ENCODE measurements at regions not wholly inside any gene's neighbourhood (a gene's known extent, or its start where the extent isn't known, plus 50 kb on each side); places are given as distances from the start of the nearest gene placed in this dataset.

DNA sequence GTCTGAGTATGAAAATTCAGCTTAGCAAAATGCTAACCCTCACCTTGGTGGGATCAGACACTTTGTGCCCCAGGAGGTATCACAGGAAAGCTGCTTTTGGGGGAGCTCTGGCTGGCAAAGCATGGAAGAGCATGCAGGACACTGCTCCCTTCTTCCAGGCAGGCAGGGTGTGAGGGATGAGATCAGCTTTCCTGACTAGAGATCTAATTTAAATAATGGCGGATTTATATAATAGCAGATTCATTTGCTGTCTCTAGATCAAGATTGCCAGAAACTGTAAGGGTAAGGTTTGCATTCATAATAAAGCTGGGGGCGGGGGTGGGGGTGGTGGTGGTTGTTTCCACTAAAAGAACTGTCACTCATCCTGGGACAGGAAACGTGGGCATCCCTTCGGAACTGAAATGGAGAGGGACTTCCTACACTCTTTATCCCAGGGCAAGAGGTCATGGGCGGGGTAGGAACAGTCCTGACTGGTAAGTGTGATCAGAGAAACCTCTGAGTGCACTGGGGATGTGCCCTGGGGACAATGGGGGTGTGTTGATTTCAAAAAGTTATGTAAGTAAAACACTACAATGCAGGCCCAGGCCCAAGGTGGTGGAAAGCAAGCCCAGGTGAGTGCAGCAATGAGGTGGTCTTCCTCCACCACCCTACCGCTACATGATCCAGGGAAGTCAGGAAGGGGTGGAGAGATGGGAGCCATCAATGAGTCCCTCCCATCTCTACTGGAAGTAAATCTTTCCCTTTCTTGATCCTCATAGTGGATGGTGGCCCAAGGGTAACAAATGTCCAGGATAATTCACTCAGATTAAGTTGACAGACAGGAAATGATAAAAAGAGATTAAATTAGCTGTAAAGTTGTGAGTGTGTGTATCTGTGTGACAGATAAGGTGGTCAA, 171.4 kb upstream of the SERPINE2 start:
- no peak for DNase-seq (ENCODE audit: low spot score)

DNA sequence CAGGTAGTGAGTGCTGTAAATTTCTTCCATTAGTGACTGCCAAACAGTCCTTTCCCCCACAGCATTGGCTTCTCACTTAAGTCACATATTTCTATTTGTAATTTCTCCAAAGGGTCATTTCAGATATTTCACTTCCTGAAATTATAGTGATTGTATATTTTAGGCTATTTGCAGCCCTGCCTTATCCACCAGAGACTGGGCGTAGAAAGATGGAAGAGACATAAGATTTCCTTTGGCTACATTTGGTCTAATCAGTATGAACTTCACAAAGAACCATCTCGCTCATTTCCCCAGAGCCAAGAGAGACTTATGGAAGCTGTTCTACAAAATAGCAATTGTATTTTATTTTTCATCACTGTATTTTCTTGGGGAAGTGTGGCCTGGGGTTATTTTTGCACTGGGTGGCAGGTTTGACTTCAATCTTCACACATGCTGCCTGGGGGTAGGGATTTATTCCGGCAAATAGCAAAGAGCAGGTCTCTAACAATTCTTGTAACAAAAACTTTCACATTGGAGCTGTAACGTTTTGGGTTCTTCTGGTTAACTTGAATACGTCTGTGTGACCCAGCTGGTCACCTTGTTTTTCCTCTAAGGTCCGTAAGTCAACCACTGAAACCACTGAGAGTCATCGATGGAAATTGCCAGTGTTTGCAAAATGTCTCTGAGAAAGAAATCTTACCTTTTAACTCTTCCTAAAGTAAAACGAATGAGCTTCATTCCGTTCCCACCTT, 170.6 kb upstream of the SERPINE2 start:
- no peak for DNase-seq (ENCODE audit: low spot score)

DNA sequence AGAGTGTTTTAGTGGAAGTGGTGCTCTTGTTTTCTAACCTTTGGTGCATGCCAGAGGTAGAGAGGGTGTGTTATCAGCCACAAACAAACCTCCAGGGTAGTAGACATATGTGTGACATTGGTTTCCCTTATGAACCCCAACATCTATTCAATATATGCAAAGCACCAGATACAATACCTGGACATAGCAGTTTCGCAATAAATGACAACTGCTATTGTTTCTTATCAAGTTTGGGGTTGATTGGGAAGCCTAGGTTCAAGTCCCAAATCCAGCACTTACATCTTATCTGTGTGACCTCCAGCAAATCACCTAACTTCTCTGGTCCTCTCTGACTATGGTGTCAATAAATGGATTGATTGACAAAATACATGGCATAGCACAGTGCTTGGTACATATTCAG, 169.4 kb upstream of the SERPINE2 start:
- DNase-seq (ENCODE audit: low spot score), result no peak

DNA sequence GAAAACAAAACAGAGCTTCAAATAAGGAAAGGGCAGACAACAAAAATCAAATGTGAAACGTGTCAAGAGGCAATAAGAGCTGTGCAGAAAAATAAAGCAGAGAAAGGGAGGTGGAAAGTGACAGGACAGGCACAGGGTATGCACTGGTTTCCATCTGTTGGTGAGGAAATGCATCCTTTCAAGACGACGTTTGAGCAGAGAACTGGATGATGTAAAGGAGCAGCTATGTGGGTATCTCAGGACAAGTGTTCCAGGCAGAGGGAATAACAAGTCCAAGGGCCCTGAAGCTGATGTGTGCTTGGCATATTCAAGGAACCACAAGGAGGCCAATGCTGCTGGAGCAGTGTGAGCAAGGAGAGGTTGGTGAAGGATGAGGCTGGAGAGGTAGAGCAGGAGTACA, 168.9 kb upstream of the SERPINE2 start:
- DNase-seq (ENCODE audit: low spot score), result no peak

DNA sequence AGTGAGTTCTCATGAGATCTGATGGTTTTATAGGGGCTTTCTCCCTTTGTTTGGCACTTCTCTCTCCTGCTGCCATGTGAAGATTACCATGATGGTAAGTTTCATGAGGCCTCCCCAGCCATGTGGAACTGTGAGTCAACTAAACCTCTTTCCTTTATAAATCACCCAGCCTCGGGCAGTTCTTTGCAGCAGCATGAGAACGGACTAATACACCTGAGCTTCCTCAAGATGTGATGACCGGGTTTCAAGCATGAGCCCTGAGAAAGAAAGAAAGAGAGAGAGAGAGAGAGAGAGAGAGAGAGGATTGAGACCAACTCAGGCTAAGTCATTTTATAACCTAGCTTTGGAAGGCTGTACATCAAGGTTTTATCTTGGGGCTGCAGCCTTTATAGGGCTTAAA, 167.7 kb upstream of the SERPINE2 start:
- no peak for DNase-seq (ENCODE audit: low spot score)

DNA sequence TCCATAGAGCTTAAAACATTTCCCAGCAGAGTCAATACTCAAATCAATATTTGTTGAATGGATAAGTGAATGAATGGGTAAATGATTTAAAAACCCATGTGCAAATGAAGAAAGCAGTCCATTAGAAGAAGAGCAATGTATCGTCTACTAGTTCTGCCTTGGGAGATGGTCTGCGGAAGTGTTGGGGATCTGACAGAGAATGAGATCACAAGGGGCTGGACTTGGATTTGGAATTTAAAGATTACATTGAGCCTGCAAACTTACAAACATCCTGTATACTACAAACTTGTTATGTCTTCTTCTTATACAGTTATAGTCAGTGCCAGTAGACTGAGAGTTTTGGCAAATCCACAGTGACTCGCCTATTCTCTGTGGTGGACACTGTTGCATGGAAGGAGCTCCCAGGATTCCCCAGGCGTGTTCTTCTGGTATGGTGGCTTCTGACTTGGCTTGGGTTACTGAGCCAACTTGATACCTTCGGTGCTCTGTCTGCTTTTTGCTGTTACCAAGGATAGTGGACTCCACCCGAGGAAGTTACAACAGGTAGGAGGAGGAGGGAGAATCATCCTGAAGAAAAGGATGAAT, 163.3 kb upstream of the SERPINE2 start:
- no peak for DNase-seq (ENCODE audit: low spot score)

DNA sequence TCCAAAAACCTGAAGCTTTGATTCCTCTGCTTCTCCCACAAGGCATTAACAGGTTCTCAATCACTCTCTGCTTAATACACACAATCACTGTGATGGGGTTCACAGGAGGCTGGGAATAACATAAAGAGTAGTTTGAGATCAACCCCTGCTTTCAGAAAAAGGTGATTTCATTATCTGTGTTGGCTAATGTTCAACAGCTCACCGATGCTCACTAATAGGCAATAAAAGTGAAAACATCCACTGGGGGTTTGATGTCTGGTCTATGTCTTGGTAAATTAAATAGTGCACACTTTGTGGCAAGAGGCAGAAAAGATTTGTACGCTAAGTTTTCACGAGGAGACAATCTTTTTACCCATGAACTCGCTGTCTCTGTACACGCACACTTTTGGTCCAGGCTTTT, 159.3 kb upstream of the SERPINE2 start:
- DNase-seq (ENCODE audit: low spot score), result no peak

DNA sequence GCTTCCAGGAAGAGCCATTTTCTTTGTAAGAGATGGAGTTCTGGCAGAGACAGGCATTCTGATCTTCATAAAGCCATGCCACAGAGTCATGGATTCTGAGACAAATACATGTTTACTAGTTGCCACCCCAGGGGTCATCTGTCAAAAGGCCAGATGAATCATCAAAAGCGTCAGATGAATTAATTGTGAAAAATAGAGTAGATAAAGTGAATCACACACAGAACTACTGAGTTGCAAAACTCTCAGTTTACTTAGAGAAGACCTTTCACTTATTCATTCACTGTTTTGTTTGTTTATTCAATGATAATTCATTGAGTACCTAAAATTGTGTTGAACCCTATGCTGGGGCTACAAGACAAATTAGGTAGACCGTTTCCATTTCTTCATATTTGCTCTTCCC, 157.7 kb upstream of the SERPINE2 start:
- peak; percentile 27 for DNase-seq (ENCODE audit: low spot score)

DNA sequence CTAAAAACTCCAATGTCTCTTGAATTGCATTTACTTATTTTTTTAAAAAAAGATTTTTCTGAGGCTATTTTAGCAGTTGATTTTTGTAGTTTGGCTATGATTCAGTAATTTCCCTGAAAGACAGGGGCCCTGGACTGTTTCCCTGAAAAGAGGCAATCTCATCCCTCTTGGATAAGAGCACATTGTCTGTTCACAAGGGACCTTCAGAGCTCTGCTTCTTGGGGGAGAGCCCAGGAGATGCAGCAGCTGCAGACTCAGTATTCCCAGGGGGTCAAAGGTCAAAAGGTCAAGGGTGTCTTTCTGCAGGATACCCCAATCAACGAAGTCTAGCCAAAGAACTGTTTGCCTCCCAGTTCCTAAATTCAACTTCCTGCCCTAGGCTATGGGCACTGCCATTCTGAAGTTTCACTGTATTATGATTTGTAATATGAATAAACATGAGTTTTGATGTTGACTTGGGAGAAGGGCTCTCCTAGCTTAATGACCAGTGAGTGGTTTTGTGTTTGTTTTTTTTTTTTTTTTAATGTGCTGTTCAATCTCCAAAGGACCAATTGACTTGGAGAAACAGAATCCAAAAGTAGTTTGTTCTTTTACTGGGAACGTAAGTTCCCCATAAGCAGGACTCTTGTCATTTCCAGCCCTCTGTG, 157.0 kb upstream of the SERPINE2 start:
- no peak for DNase-seq (ENCODE audit: low spot score)

DNA sequence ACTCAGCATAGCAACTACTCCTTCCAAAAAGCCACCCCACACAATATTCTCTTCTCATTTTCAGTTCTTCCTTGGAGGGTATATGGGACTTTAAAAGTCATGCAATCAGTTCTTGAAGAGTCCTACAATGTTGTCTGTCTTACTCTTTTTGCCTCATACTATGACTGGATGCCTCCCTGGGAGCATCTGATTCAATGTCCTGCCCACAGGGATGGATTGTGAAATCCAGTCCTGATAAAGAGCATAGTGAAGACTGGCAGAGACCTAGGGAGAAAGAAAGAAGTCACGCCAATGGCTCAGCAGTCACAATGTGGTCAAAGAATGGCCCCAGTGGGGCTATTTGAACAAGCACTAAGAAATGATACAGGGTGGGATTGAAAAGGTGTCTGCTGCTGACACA, 155.1 kb upstream of the SERPINE2 start:
- DNase-seq (ENCODE audit: low spot score), result no peak

DNA sequence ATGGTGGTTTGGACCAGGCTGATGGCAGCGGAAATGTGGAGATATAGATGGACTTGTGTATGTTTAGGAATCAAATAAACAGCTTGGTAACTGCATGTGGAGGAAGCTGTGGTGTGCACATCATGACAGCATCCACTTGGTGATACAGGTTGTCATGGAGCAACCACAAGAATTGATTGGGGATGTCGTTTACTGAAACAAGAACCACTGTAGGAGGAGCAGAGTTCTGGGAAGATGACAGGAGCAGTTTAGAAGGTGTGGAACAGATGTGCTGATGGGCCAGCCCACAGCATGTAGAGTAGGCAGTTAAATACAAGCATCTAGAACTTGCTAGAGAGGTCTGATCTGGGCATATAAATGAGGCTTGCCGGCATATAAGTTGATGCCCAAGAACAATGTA, 152.4 kb upstream of the SERPINE2 start:
- no peak for DNase-seq (ENCODE audit: low spot score)

DNA sequence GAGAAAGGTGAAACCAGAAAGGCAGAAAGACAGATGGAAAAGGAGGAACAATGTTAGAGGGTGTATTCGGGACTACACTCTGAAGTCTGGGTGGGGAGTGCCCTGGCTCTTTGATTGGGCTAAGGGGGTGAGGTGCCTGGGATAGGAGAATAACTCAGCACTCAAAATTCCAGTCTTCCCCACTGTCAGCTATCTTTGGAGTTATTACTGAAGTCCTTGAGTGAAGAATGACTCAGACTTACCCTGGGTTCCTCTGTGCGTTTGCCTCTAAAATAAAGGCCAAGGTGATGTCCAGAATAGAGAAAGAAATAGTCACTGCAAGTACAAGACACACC, 151.8 kb upstream of the SERPINE2 start:
- DNase-seq (ENCODE audit: low spot score), result peak; percentile 36

DNA sequence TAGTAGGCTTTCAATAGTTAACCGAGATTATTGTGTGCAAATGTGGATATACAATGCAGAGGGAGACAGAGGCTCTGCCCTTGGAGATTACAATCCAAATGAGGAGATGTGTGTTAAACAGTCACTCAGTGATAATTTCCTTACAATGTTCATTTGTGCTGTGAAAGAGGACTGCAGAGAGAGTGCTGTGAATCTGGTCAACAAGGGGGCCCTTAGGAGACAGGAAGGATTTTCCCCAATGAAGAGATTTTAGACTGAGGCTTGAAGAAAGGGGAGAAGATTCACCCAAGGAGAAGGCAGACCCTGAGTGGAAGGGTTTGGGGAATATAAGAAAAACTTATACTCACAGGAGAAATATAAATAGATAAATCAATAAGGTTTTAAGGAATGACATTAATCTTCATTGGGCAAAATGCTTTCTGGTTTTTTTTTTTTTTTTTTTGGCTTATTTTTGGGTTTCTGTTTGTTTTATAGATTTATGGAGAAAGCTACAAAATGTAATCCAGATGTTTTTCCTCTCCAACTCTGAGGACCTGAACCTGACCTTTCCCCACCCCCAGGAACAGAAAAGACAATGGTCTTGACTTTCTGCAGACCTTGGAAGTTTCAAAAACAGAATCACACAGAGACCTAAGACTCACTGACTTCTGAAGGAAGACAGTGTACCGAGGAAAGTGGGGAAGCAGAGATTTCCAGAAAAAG, 151.3 kb upstream of the SERPINE2 start:
- no peak for DNase-seq (ENCODE audit: low spot score)

DNA sequence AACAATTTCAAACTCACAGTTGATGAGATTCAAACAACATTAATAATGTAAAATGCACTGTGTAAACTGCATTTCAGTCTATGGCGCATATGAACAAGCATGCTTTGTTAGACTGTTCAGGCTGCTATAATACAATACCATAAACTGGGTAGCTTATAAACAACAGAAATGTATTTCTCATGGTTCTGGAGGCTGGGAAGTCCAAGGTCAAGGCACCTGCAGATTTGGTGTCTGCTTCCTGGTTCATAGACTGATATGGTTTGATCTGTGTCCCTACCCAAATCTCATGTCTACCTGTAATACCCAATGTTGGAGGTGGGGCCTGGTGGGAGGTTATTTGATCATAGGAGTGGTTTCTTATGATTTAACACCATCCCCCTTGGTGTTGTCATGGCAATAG, 148.1 kb upstream of the SERPINE2 start:
- DNase-seq (ENCODE audit: low spot score), result no peak

DNA sequence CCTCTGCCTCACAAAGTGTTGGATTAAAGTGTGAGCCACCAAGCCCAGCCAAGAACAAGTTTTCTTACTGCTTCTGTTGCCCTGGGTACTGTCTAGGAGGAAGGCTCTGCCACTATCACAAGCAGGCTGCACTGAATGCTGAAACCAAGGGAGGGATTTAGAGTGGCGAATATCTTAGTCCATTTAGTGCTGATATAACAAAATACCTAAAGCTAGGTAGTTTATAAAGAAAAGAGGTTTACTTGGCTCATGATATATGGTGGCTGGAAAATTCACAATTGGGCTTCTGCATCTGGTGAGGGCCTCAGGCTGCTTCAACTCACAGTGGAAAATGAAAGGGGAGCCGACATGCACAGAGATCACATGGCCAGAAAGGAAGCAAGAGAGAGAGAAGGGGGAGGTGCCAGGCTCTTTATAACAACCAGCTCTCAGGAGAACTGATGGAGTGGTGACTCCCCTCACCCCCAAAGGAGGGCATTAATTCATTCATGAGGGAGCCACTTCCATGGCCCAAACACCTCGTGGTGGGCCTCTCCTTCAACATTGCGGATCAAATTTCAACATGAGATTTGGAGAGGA, 146.0 kb upstream of the SERPINE2 start:
- no peak for DNase-seq (ENCODE audit: low spot score)

DNA sequence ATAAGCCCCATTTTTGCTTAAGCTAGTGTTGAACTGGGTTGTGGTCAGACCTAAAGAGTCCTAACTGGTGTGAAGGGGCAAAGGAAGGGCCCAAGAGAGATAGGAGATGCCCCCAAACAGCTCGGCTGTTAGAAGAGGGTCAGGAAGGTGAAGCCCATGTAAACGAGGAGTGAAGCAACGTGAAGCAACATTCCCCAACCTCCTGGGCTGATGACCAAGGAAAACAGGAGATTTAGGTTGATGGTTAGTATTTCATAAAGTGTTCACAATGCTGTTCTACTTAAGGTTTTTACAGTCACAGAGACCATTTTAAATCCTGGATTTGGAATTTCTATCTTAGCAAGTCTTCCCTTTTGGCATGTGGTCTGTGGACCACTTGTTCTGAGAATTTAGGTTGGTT, 144.0 kb upstream of the SERPINE2 start:
- DNase-seq (ENCODE audit: low spot score), result no peak

DNA sequence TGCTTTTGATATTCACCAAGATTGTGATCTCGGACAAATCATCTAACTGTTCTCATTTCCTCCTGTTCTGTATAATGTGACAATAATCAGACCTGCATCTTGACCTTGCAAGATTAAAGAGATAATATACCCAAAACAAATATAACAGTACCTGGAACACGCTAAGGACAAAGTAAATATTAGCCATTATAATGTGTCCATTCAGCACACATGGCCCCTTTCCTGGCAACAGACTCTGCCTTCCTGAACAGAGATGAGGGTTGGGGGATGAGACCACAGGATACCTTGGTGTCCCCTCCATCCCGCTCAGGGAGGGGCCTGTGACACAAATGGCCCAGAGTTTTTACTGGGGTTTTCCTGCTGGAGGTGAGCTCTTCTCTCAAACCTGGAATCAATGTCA, 143.4 kb upstream of the SERPINE2 start:
- no peak for DNase-seq (ENCODE audit: low spot score)

DNA sequence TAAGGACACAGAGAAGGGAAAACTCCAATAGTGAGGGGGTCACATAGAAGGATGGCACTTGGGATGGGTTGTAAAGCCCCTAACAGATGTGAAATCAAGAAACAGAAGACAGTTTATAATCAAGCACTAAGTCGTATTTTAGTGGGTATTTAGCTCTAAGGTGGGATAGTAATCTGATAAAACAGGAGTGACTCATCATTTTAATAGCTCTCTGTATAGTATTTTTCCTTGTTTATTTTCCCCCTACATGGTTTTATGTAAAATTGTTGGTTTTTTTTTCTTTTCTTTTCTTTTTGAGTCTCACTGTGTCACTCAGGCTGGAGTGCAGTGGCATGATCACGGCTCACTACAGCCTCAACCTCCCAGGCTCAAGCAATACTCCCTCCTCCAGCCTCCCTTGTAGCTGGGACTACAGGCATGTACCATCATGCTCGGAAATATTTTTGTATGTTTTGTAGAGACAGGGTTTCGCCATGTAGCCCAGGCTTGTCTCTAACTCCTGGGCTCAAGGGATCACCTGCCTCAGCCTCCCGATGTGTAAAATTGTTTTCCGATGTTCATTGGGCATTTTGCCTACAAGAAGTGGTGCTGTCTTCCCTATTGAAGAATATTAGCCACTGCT, 142.6 kb upstream of the SERPINE2 start:
- peak; percentile 10 for DNase-seq (ENCODE audit: low spot score)

DNA sequence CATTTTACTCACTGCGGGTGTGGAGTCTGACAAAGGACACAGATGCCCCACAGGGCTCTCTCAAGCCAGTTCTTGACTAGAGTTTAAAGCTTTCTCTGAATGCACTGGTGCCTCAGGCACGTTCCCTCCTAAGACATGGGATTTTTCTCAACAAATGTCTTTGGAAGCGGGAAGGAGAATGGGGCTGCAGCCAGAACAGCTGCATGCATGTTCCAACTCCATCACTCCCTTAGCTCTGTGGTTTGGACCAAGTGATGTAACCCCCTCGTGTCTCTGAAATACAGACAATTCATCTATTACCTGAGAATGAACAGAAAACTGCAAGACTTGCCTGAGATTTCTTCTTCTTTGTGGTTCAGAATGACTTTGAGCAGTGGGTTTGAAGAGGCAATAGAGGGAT, 141.7 kb upstream of the SERPINE2 start:
- no peak for DNase-seq (ENCODE audit: low spot score)

DNA sequence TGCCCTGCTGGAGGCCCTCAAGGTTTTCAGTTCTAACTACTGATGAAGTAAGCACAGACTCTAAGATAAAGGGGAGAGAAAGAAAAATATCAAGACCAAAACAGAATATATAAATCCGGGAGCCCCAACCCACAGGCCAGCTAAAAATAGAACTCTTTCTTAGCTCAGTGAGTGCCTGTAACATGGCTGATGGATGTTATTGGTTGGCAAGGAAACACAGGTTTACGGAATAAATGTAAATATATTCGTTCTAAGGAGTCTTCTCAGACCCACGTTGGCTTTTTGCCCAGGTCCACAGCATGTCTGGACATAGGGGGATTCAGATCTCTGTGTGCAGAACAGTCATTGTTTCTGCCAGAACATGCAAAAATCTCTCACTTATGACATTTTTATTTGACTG, 139.0 kb upstream of the SERPINE2 start:
- DNase-seq (ENCODE audit: low spot score), result no peak

DNA sequence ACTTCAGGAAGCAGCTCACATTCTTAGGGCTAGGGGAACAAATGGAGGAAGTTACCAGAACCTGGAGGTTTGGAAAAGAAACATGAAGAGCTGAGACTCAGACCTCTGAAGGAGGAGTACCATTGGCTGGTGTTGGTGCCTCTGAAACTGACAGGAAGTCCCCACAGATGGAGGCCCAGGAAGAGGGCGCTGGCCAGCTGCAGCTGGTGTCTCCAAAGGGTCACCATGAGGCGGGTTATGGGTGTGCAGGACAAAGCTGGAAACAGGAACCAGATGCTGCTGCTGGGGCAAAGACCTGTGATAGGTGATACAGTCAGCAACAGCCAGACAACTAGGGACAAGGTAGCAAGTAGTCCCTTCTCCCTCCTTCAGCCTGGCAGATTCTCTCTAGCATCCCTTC, 136.5 kb upstream of the SERPINE2 start:
- no peak for DNase-seq (ENCODE audit: low spot score)

Data from A172 (cell line).